Erythroblast (primary cell): ENCODE measurements at regions not wholly inside any gene's neighbourhood (a gene's known extent, or its start where the extent isn't known, plus 50 kb on each side); places are given as distances from the start of the nearest gene placed in this dataset.

Experiments
- GATA1 ChIP-seq: IDR thresholded peaks from 2 replicates; pipeline ENCODE4 v1.6.1; 2011; ENCODE audit warnings: low read depth, mild to moderate bottlenecking, control low read depth, low read length, moderate library complexity
- POLR2A ChIP-seq: IDR thresholded peaks from 2 replicates; pipeline ENCODE4 v1.6.1; 2011; ENCODE audit warnings: mild to moderate bottlenecking, low read length

DNA sequence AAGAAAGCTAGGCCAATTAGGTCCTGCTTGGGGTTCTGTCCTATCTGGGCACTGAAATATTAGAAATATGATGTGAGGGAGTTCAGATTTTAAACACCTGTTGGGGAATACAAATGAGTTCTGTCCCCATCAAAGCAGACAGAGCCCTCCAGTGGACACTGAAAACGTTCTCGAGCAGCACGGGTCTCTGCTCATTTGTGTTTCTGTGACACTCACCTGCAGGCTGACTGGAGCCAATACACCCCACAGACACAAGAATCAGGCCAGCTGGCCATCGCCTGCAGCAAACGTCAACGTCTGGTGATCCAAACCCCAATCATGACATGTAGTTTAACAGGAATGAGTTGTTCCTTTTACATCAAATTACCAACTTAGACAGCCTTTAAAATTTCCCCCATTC lies 493.4 kb upstream of the TMEM132C start:
- TF ChIP-seq POLR2A (no peak), GATA1 (no peak)
